ENCODE measurements at regions not wholly inside any gene's neighbourhood (a gene's known extent, or its start where the extent isn't known, plus 50 kb on each side); places are given as distances from the start of the nearest gene placed in this dataset.

DNA sequence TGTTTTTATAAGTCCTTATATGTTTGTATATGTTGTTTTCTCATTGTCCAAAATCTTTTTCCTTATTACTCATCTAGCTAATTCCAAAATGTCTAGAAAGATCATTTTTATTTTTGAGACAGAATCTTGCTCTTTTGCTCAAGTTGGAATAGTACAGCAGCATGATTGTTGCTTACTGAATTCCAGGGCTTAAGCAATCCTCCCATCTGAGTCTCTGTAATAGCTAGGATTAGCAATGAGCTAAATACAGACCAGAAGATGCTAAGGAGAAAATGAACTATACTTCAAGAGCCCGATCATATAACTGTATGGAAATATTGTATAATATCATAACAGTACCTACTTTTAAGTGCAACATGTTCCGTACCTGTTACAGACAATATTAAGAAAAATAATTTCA lies 1027.0 kb downstream of the STIM2 start:
- H3K9me3 ChIP-seq, result no peaks in the 10 kb centered on the region
- 90 to 96% (median 92%) methylated on average over 2 of the region's 2 CpGs for WGBS, 4 donors
- intact Hi-C loops (cut with DNase I), result no loop called here

DNA sequence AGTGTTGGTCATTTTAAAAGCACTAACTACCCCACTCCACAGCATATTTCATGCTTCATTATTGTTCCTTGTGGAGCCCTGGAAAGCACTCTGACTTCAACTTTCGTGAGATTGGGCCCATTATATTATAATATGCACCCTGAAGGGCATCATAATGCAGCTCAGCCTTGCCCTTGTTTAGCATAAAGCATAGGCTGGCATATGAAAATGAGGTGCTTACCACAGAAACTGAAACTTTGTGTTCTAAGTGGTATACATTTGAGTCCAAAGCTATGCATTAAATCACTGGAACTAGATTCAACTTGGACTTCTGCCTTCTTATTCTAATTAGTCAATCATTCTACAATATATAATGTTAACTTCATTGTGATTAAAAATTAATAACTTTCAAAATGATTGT lies 1027.9 kb downstream of the STIM2 start:
- Histone ChIP-seq H3K4me1 (no peaks in the 10 kb centered on the region), H3K27me3 (no peaks in the 10 kb centered on the region), H3K4me3 (no peak overlapping the region), H3K27ac (no peak overlapping the region), H3K9me3 (no peaks in the 10 kb centered on the region), H3K36me3 (no peaks in the 10 kb centered on the region)
- TF ChIP-seq POLR2A (IDR thresholded peaks at IDR 0.05), result no peak
- TF ChIP-seq, protein P1, sequence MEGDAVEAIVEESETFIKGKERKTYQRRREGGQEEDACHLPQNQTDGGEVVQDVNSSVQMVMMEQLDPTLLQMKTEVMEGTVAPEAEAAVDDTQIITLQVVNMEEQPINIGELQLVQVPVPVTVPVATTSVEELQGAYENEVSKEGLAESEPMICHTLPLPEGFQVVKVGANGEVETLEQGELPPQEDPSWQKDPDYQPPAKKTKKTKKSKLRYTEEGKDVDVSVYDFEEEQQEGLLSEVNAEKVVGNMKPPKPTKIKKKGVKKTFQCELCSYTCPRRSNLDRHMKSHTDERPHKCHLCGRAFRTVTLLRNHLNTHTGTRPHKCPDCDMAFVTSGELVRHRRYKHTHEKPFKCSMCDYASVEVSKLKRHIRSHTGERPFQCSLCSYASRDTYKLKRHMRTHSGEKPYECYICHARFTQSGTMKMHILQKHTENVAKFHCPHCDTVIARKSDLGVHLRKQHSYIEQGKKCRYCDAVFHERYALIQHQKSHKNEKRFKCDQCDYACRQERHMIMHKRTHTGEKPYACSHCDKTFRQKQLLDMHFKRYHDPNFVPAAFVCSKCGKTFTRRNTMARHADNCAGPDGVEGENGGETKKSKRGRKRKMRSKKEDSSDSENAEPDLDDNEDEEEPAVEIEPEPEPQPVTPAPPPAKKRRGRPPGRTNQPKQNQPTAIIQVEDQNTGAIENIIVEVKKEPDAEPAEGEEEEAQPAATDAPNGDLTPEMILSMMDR (IDR thresholded peaks at IDR 0.05), result no peak
- 54 to 72% (median 58%) methylated on average over 1 of the region's 1 CpG for whole genome bisulfite sequencing, 4 donors
- no peak for DNase-seq
- no peak for ATAC-seq
- intact Hi-C loops (cut with DNase I), result no loop called here

More for the DNA sequence above, 1027.0 kb downstream of the STIM2 start:
- Histone ChIP-seq H3K4me1 (no peaks in the 10 kb centered on the region), H3K36me3 (no peaks in the 10 kb centered on the region), H3K27me3 (no peaks in the 10 kb centered on the region), H3K27ac (no peak overlapping the region), H3K4me3 (no peak overlapping the region)
- DNase-seq (no peak), ATAC-seq (no peak)
- TF ChIP-seq, protein P1 (IDR thresholded peaks at IDR 0.05), result no peak
- TF ChIP-seq POLR2A (IDR thresholded peaks at IDR 0.05), result no peak

DNA sequence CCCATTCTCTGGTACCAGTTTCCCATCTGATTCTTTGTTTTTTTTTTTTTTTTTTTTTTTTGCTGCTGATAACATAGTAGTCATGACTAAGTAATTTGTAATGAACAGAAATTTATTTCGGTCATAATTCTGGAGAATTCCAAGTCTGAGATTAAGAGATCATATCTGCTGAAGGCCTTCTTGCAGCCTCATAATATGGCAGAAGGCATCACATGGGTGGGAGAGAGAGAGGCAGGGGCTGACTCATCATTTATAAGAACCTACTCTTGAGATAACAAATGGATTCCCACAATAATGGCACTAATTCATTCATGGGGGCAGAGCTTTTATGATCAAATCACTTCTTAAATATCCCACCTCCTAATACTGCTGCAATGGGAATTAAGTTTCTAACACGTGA lies 1034.3 kb downstream of the STIM2 start:
- no peak overlapping the region for H3K4me3 ChIP-seq
- ATAC-seq (no peak), DNase-seq (no peak)
- TF ChIP-seq, protein P1 (IDR thresholded peaks at IDR 0.05), result no peak
- TF ChIP-seq POLR2A (IDR thresholded peaks at IDR 0.05), result no peak
- WGBS, 4 donors, result 76 to 88% (median 86%) methylated on average over 2 of the region's 2 CpGs
- no peaks in the 10 kb centered on the region for H3K9me3 ChIP-seq
- H3K27me3 ChIP-seq, result no peaks in the 10 kb centered on the region
- intact Hi-C loops (cut with DNase I), result no loop called here
- no peak overlapping the region for H3K27ac ChIP-seq
- no peaks in the 10 kb centered on the region for H3K4me1 ChIP-seq
- H3K36me3 ChIP-seq, result no peaks in the 10 kb centered on the region

DNA sequence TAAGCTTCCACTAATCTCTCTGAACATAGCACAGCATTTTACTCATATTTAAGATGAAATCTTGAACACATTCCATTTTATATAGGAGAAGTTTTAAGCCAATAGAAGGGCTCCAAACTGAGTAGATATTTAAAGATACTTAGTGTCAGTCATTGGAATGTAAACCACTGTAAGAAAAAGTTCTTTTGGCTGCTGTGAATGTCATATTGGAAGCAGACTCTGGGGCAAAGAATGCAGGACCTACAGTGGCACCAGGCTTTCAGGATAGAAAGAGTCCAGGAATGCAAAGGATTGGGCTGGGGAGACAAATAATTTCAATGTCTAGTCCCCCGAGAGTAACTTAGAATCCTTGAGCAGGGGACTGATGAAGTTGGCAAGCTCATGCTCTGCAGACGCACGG lies 1047.7 kb downstream of the STIM2 start:
- H3K36me3 ChIP-seq, result no peaks in the 10 kb centered on the region

More for the DNA sequence above, 1047.7 kb downstream of the STIM2 start:
- Histone ChIP-seq H3K27ac (no peak overlapping the region), H3K9me3 (peaks cover 0 to 2% (median 0%) of the 10 kb centered on the region in 12 donors), H3K4me1 (peaks cover 0 to 3% (median 0%) of the 10 kb centered on the region in 12 donors), H3K4me3 (no peak overlapping the region), H3K27me3 (no peaks in the 10 kb centered on the region)
- peak in 1 of 4 donors; percentile 47 for ATAC-seq
- intact Hi-C loops (cut with DNase I), result no loop called here
- DNase-seq, result peak in 1 of 5 donors; percentile 20
- 58 to 70% (median 63%) methylated on average over 3 of the region's 3 CpGs for WGBS, 4 donors
- TF ChIP-seq, protein P1 (IDR thresholded peaks at IDR 0.05), result no peak
- no peak for TF ChIP-seq POLR2A (IDR thresholded peaks at IDR 0.05)

All from heart left ventricle (tissue), 16 donors.